Head of caudate nucleus (tissue), 42 donors: ENCODE measurements at regions not wholly inside any gene's neighbourhood (a gene's known extent, or its start where the extent isn't known, plus 50 kb on each side); places are given as distances from the start of the nearest gene placed in this dataset.

Source experiments
- DNase-seq, 42 donors: peaks; one replicate each; pipeline versions ENCODE4 v3.0.0 to v3.0.0-alpha.2; 2020 to 2021; ENCODE audit warnings: mixed read lengths in 7 of 42
- intact Hi-C: fragments of 100-400 bp; cut with DNase I; formaldehyde crosslinking; loops from one replicate; pipeline ENCODE4 v1.15.0; 2022

DNA sequence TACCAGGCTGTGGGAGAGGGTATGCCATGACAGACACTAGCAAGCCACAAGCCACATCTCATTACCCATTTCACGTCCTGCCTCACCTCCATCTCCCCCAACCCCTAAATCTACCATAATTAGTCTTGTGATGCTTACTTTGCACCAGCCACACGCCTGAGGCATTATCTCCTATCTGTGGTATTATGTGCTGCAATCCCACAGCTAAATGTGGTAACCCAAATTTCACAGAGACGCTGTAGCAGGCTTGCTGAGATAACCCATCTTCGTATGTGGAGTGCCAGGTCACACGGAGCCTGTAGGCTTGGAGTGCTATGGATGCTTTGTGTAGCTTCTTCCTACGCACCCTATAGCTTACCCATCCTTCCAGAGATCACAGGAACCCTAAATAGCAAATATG lies 256.7 kb upstream of the KCNH8 start:
- intact Hi-C loops: no loop called here
- DNase-seq: no peak

GRCh38 chr3:18890449-18890848 lies 257.9 kb upstream of the KCNH8 start:
- intact Hi-C loops: no loop called here
- DNase-seq: no peak

- DNase-seq: no peak
Measured at GRCh38 chr3:18888819-18889218, 259.5 kb upstream of the KCNH8 start.

GRCh38 chr3:18888370-18888769 lies 259.9 kb upstream of the KCNH8 start:
- DNase-seq: peak in 2 of 42 donors; percentile 5 to 10
- intact Hi-C loops: no loop called here

More at GRCh38 chr3:18888819-18889218, 259.5 kb upstream of the KCNH8 start:
- intact Hi-C loops: no loop called here

DNA sequence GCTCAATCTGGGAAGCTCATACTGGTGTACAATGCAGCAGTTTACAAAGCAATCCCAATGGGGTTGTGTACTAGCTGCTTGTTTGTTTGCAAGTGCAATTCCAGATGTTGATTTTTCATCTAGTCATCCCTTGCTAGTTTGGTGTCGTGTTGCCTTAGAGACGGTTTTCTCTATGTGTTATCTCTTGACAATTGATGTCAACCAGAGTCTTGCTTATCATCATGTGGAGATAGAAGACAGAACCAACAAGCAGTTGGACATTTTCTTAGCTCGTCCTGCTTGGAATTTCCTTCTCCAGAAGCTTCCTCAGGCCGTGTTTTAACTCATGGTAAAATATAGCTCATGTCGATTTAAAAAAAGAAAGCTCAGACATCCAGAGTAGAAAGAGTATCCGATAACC lies 262.0 kb upstream of the KCNH8 start:
- DNase-seq: no peak
- intact Hi-C loops: no loop called here

DNA sequence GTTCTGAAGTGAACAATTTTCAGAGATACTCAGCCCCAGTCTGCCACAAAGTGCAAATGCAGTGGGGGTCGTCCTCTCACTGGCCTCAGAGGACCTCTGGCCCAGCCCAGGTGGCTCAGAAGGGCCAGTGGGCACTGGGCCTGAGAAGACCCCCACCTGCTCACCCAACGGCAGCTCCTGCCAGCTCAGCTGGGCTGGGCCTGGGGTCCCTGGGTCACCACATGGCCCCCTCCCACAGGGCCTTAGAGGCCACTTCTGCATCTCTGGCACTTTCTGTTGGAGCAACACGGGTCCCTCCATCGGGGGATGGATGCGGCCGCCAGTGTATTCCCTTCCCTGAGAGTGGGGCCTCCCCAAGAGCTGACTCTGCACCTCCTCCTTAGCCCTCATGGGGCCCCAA lies 262.7 kb upstream of the KCNH8 start:
- intact Hi-C loops: no loop called here
- no peak for DNase-seq

GRCh38 chr3:18883571-18883970 lies 264.7 kb upstream of the KCNH8 start:
- no peak for DNase-seq
- intact Hi-C loops: no loop called here

GRCh38 chr3:18880691-18881090 lies 267.6 kb upstream of the KCNH8 start:
- intact Hi-C loops: no loop called here
- no peak for DNase-seq

DNA sequence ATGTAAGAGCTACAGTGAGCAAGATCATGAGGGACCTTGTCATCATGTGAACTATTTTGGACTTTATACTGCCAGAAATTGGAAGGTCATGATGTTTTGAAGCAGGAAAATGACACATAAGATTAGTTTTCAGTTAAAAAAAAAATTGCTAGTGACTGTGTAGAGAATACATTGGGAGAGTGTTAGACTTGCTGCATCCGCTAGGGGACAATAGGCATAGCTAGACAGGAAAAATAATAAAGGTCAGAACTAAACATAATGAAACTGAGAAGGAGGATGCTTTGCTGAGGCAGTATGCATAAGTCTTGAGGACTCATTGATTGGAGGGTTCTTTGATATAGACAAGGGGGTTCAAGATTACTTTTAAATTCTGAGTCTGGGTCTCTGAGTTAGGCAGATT lies 275.8 kb upstream of the KCNH8 start:
- intact Hi-C loops: no loop called here

DNA sequence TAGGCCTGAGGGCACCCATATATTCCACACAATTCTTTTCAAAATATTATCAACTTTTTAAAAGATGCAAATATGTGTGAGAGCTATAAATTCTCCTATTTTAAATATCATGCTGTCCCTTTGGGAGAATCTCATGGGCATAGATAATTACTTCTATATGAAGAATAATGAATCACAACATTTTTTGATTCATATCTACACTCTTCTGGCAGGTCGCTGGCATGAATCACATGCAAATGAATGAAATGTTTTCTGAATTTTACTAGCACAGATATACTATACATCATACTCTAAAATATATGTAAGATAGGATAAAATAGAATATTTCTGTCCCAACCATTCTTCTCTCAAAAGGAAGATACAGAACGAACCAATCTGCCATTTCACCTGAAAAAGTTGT lies 277.7 kb upstream of the KCNH8 start:
- DNase-seq: no peak
- intact Hi-C loops: no loop called here

More for the DNA sequence above, 275.8 kb upstream of the KCNH8 start:
- no peak for DNase-seq

- no peak for DNase-seq
- intact Hi-C loops: no loop called here
Measured at GRCh38 chr3:18870074-18870640, 278.2 kb upstream of the KCNH8 start.

DNA sequence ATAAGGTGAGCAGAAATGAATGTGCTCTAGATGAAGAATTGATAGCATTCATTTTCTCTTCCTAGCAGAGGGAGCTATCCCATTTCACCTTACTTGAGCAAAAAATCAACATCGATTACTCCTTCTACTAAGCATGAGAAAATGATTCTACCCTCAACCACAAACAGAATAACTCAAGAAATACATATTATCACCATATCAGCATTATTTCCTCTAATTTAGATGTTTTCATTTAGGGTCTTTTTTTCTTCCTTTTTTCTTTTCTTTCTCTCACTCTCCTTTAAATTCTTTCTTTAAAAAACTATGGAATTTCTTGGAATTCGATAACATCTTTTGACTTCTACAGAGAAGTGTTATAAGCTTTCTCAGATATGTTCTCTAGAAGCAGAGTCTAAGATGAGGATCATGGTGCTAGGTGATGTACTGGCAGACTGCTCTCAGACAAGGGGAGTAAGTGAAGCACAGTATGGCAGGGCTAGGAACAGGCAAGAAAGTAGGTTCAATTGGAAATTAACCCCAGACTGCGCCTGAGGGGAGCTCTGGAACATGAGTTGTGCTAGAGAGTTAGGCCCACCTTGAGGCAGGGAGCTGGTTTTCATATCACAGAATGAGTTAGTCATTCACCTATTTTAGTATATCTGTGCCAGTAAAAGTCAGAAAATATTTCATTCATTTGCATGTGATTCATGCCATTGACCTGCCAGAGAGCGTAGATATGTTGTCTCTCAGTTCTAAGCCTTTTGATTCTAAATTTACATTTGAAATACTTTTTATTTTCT lies 279.2 kb upstream of the KCNH8 start:
- intact Hi-C loops: no loop called here
- no peak for DNase-seq

DNA sequence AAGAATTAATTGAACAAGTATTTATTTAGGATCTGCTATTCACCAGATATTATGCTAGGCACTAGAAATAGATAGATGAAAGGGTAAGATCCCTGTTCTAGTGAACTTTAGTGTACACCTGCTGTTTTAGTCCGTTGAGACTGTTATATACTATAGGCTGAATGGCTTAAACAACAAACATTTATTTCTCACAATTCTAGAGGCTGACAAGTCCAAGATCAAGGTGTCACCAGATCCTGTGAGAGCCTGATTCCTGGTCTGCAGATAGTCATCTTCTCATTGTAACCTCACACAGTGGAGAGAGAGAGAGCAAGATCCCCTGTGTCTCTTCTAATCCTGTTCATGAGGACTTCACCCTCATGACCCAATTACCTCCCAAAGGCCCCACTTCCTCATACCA lies 281.4 kb upstream of the KCNH8 start:
- intact Hi-C loops: no loop called here
- no peak for DNase-seq

- DNase-seq: no peak
- intact Hi-C loops: no loop called here
Measured at GRCh38 chr3:18864933-18865731, 283.2 kb upstream of the KCNH8 start.

GRCh38 chr3:18862077-18862476 lies 286.2 kb upstream of the KCNH8 start:
- intact Hi-C loops: no loop called here
- DNase-seq: no peak

- intact Hi-C loops: no loop called here
Measured at GRCh38 chr3:18861137-18861536, 287.2 kb upstream of the KCNH8 start.

GRCh38 chr3:18853269-18853668 lies 295.0 kb upstream of the KCNH8 start:
- no peak for DNase-seq
- intact Hi-C loops: no loop called here

More at GRCh38 chr3:18861137-18861536, 287.2 kb upstream of the KCNH8 start:
- DNase-seq: no peak

DNA sequence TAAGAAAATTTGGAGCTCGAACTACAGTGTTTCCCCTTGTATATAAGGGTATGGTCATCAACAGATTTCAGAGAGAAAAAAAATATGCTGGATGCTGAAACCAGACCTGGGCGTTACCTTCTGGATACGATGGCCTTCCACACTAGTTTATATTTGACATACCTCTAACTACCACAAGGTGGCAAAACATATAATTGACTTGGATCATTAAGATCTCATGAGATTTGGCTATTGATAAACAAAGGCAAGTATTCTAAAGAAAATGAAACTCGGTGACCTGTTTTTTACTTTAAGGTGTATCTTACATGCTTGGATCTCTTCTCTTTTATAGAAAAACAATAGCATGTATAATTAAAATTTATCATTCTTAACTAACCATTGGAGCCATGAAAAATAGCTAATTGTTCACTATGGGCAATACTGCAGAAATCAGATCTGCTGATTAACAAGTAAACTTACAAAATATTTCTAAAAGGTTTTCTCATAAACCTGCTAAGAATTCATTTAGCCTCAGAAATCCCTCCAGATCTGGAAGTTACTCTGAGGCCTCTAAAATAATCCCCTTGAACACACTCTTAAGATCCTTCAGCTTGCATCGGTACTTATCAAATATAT lies 300.6 kb upstream of the KCNH8 start:
- intact Hi-C loops: no loop called here
- DNase-seq: no peak

- intact Hi-C loops: no loop called here
- no peak for DNase-seq
Measured at GRCh38 chr3:18843983-18844382, 304.3 kb upstream of the KCNH8 start.

GRCh38 chr3:18843188-18843587 lies 305.1 kb upstream of the KCNH8 start:
- DNase-seq: no peak
- intact Hi-C loops: no loop called here
